ENCODE measurements at regions not wholly inside any gene's neighbourhood (a gene's known extent, or its start where the extent isn't known, plus 50 kb on each side); places are given as distances from the start of the nearest gene placed in this dataset.

- no peak for TF ChIP-seq FOXM1 (IDR thresholded peaks at IDR 0.05; ENCODE audit: borderline replicate concordance)
- no peak for TF ChIP-seq L3MBTL2 (conservative IDR thresholded peaks at IDR 0.05)
- TF ChIP-seq LEF1 (IDR thresholded peaks at IDR 0.05; ENCODE audit: borderline replicate concordance) = no peak
- no peak for TF ChIP-seq ZNF384 (IDR thresholded peaks at IDR 0.05)
- TF ChIP-seq, protein P1, sequence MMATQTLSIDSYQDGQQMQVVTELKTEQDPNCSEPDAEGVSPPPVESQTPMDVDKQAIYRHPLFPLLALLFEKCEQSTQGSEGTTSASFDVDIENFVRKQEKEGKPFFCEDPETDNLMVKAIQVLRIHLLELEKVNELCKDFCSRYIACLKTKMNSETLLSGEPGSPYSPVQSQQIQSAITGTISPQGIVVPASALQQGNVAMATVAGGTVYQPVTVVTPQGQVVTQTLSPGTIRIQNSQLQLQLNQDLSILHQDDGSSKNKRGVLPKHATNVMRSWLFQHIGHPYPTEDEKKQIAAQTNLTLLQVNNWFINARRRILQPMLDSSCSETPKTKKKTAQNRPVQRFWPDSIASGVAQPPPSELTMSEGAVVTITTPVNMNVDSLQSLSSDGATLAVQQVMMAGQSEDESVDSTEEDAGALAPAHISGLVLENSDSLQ (IDR thresholded peaks at IDR 0.05) = no peak
- TF ChIP-seq HDGF (IDR thresholded peaks at IDR 0.05; ENCODE audit: borderline replicate concordance) = no peak
- TF ChIP-seq ELF4 (IDR thresholded peaks at IDR 0.05) = no peak
- TF ChIP-seq ARNT (IDR thresholded peaks at IDR 0.05) = no peak
- TF ChIP-seq SP1 (IDR thresholded peaks at IDR 0.05) = no peak
- TF ChIP-seq SUZ12 (IDR thresholded peaks at IDR 0.05) = no peak
- TF ChIP-seq TARDBP (IDR thresholded peaks at IDR 0.05) = no peak
- ChIA-PET POLR2A (no interaction called here), CTCF (no interaction called here)
- peak; percentile 29 for DNase-seq (ENCODE audit: extremely low spot score)
Measured at GRCh38 chr2:48016225-48017019, 110.1 kb upstream of the FBXO11 start.

DNA sequence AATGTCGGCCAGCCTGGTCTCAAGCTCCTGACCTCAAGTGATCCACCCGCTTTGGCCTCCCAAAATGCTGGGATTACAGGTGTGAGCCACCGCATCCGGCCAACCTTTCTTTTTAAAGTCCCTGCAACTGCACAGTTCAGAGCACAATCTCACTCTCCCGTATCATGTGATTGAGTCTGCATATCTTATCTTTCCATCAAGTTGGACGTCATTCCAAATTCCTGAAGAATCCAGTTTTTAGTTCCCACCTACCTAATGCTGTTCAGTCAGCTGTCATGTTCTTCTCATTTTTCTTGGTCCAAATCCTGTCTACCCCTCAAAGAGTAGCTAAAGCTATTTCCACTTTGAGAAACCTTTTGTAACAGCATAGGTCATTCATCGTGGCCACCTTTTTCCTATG is 110.8 kb upstream of the FBXO11 start:
- ChIA-PET CTCF (no interaction called here), POLR2A (no interaction called here)
- DNase-seq (ENCODE audit: extremely low spot score) = no peak
- TF ChIP-seq HDGF (IDR thresholded peaks at IDR 0.05; ENCODE audit: borderline replicate concordance) = no peak
- TF ChIP-seq, protein P1 (IDR thresholded peaks at IDR 0.05) = no peak
- TF ChIP-seq ARNT (IDR thresholded peaks at IDR 0.05) = no peak
- TF ChIP-seq ZNF384 (IDR thresholded peaks at IDR 0.05) = no peak
- TF ChIP-seq LEF1 (IDR thresholded peaks at IDR 0.05; ENCODE audit: borderline replicate concordance) = no peak
- TF ChIP-seq FOXM1 (IDR thresholded peaks at IDR 0.05; ENCODE audit: borderline replicate concordance) = no peak
- TF ChIP-seq NFRKB (IDR thresholded peaks at IDR 0.05) = no peak
- TF ChIP-seq BHLHE40 (IDR thresholded peaks at IDR 0.05; ENCODE audit: borderline replicate concordance) = no peak
- no peak for TF ChIP-seq FOXA1 (IDR thresholded peaks at IDR 0.05)

DNA sequence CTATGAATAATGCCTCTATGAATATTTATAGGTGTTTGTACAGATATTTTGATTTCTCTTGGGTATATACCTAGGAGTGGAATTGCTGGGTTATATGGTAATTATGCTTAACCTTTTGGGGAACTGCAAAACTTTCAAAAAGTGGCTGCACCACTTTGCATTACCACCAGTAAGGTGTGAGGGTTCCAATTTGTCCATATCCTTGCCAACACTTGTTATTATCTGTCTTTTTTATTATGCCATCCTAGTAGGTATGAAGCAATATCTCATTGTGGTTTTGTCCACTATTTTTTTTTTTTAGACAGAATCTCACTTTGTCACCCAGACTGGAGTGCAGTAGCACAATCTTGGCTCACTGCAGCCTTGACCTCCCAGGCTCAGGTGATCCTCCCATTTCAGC is 112.2 kb upstream of the FBXO11 start:
- POLR2A ChIA-PET = no interaction called here
- no peak for TF ChIP-seq L3MBTL2 (conservative IDR thresholded peaks at IDR 0.05)
- no peak for TF ChIP-seq NFRKB (IDR thresholded peaks at IDR 0.05)
- no peak for TF ChIP-seq TARDBP (IDR thresholded peaks at IDR 0.05)
- CTCF ChIA-PET = no interaction called here
- no peak for DNase-seq (ENCODE audit: extremely low spot score)

DNA sequence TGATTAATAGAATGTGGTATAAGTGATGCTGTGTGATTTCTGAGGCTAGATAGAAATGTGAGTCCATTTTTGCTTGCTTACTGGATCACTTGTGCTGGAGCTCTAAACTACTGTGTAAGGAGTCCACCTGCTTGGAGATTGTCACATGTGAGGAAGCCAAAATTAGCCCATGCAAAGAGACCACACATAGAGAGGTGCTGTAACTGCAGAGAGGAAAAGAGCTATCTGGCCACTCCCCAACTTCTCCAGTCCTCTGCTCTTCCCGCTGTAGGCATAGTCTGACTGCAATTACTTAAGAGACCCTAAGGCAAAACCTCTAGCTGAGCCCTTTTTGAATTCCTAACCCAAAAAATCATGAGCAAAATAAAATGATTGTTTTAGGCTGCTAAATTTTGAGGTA is 120.6 kb upstream of the FBXO11 start:
- POLR2A ChIA-PET = no interaction called here
- no peak for DNase-seq (ENCODE audit: extremely low spot score)
- TF ChIP-seq LEF1 (IDR thresholded peaks at IDR 0.05; ENCODE audit: borderline replicate concordance) = no peak
- TF ChIP-seq FOXA1 (IDR thresholded peaks at IDR 0.05) = no peak
- no peak for TF ChIP-seq BHLHE40 (IDR thresholded peaks at IDR 0.05; ENCODE audit: borderline replicate concordance)
- TF ChIP-seq, protein P1 (IDR thresholded peaks at IDR 0.05) = no peak
- no peak for TF ChIP-seq SUZ12 (IDR thresholded peaks at IDR 0.05)
- TF ChIP-seq SP1 (IDR thresholded peaks at IDR 0.05) = no peak
- TF ChIP-seq ZNF384 (IDR thresholded peaks at IDR 0.05) = no peak
- no peak for TF ChIP-seq TARDBP (IDR thresholded peaks at IDR 0.05)
- TF ChIP-seq ELF4 (IDR thresholded peaks at IDR 0.05) = no peak
- TF ChIP-seq NFRKB (IDR thresholded peaks at IDR 0.05) = no peak
- TF ChIP-seq CTBP1 (IDR thresholded peaks at IDR 0.05; ENCODE audit: borderline replicate concordance) = no peak
- TF ChIP-seq HDGF (IDR thresholded peaks at IDR 0.05; ENCODE audit: borderline replicate concordance) = no peak
- TF ChIP-seq FOXM1 (IDR thresholded peaks at IDR 0.05; ENCODE audit: borderline replicate concordance) = no peak
- no peak for TF ChIP-seq ARNT (IDR thresholded peaks at IDR 0.05)
- TF ChIP-seq FOXK2 (IDR thresholded peaks at IDR 0.05) = no peak
- TF ChIP-seq L3MBTL2 (conservative IDR thresholded peaks at IDR 0.05) = no peak
- CTCF ChIA-PET = no interaction called here

- ChIA-PET POLR2A (no interaction called here), CTCF (no interaction called here)
- TF ChIP-seq, protein P1 (IDR thresholded peaks at IDR 0.05) = no peak
- no peak for TF ChIP-seq SUZ12 (IDR thresholded peaks at IDR 0.05)
- TF ChIP-seq ZNF384 (IDR thresholded peaks at IDR 0.05) = no peak
- TF ChIP-seq ARNT (IDR thresholded peaks at IDR 0.05) = no peak
- TF ChIP-seq FOXM1 (IDR thresholded peaks at IDR 0.05; ENCODE audit: borderline replicate concordance) = no peak
- no peak for TF ChIP-seq LEF1 (IDR thresholded peaks at IDR 0.05; ENCODE audit: borderline replicate concordance)
- TF ChIP-seq FOXK2 (IDR thresholded peaks at IDR 0.05) = no peak
- no peak for TF ChIP-seq L3MBTL2 (conservative IDR thresholded peaks at IDR 0.05)
- no peak for TF ChIP-seq FOXA1 (IDR thresholded peaks at IDR 0.05)
- TF ChIP-seq ELF4 (IDR thresholded peaks at IDR 0.05) = no peak
- no peak for TF ChIP-seq NFRKB (IDR thresholded peaks at IDR 0.05)
- no peak for DNase-seq (ENCODE audit: extremely low spot score)
Measured at GRCh38 chr2:48032765-48033164, 126.5 kb upstream of the FBXO11 start.

GRCh38 chr2:48034295-48034694 is 128.0 kb upstream of the FBXO11 start:
- DNase-seq (ENCODE audit: extremely low spot score) = no peak
- CTCF ChIA-PET = no interaction called here
- no peak for TF ChIP-seq ARNT (IDR thresholded peaks at IDR 0.05)
- POLR2A ChIA-PET = no interaction called here

All from HEK293T (cell line).